ENCODE measurements at regions not wholly inside any gene's neighbourhood (a gene's known extent, or its start where the extent isn't known, plus 50 kb on each side); places are given as distances from the start of the nearest gene placed in this dataset.

GRCh38 chr9:87062746-87063145 lies 115.4 kb upstream of the GAS1 start:
- TF ChIP-seq CTCF (IDR thresholded peaks at IDR 0.05 in 2 of 3, conservative IDR thresholded peaks at IDR 0.05 in 1 of 3; ENCODE audit: borderline replicate concordance in 1 of 3, insufficient read depth in 1 of 3, low read depth in 2 of 3, low read length in 2 of 3) (no peak), MAX (IDR thresholded peaks at IDR 0.05) (no peak), YY1 (IDR thresholded peaks at IDR 0.05; ENCODE audit: extremely low read depth, insufficient replicate concordance, low read depth, low read length) (no peak), CEBPB (IDR thresholded peaks at IDR 0.05; ENCODE audit: low read depth) (no peak), ZNF274 (IDR thresholded peaks at IDR 0.05; ENCODE audit: low read depth, low read length) (no peak), CBX3 (IDR thresholded peaks at IDR 0.05; ENCODE audit: low read depth) (no peak), POLR2A (IDR thresholded peaks at IDR 0.05; ENCODE audit: borderline replicate concordance, extremely low read depth, insufficient read depth, insufficient read length) (no peak), FOSL1 (IDR thresholded peaks at IDR 0.05; ENCODE audit: low read depth) (no peak), SP1 (IDR thresholded peaks at IDR 0.05; ENCODE audit: low read depth) (no peak), SIN3A (IDR thresholded peaks at IDR 0.05; ENCODE audit: low read depth) (no peak), ZFX (IDR thresholded peaks at IDR 0.05) (no peak)

All from HCT116 (cell line).